Spinal cord (tissue), 9 donors: ENCODE measurements at regions not wholly inside any gene's neighbourhood (a gene's known extent, or its start where the extent isn't known, plus 50 kb on each side); places are given as distances from the start of the nearest gene placed in this dataset.
"Not testable (repeated sequence)": the region's sequence is repeated elsewhere in the genome, so short reads cannot be mapped to it uniquely, and the experiment has no call there.

Experiments
- DNase-seq, 6 donors: peaks; one replicate each; pipeline versions ENCODE4 v3.0.0 to v3.0.0-alpha.2; 2013 to 2015; ENCODE audit warnings: low spot score in 6 of 6, low read depth in 4 of 6
- H3K27ac ChIP-seq: one replicate; pipeline ENCODE4 v1.5.1; 2013; ENCODE audit warnings: low read depth, low read length, control low read depth
- H3K27me3 ChIP-seq: one replicate; pipeline ENCODE4 v1.6.1; 2013; ENCODE audit warnings: low read length; ENCODE audit not compliant: control insufficient read depth, insufficient read depth
- H3K36me3 ChIP-seq: one replicate; pipeline ENCODE4 v1.6.1; 2013; ENCODE audit warnings: low read length; ENCODE audit not compliant: control insufficient read depth, insufficient read depth
- H3K4me1 ChIP-seq: one replicate; pipeline ENCODE4 v1.6.1; 2013; ENCODE audit warnings: low read length; ENCODE audit not compliant: control insufficient read depth, insufficient read depth
- H3K4me3 ChIP-seq: one replicate; pipeline ENCODE4 v1.5.1; 2013; ENCODE audit warnings: low read depth, low read length, control low read depth
- H3K9me3 ChIP-seq: one replicate; pipeline ENCODE4 v1.6.1; 2013; ENCODE audit warnings: low read length; ENCODE audit not compliant: control insufficient read depth, insufficient read depth
- WGBS: methylation state at CpG from one replicate; pipeline ENCODE4 v1.1.5; 2013; ENCODE audit warnings: missing lambda C conversion rate; ENCODE audit not compliant: insufficient coverage; 5-methylcytosine and 5-hydroxymethylcytosine counted together
- donor health status: healthy.

- no peaks in the 10 kb centered on the region for H3K36me3 ChIP-seq
- H3K4me1 ChIP-seq: no peaks in the 10 kb centered on the region
- no CpG with 5 or more reads among the region's 2 CpGs for WGBS
- H3K4me3 ChIP-seq: no peak overlapping the region
- no peak overlapping the region for H3K27ac ChIP-seq
- no peaks in the 10 kb centered on the region for H3K27me3 ChIP-seq
- H3K9me3 ChIP-seq: no peaks in the 10 kb centered on the region
- DNase-seq: no peak
Observed at GRCh38 chr15:66966256-66966655, 99.1 kb upstream of the SMAD3 start.

GRCh38 chr15:66968806-66969596 is 96.4 kb upstream of the SMAD3 start:
- no peak overlapping the region for H3K4me3 ChIP-seq
- WGBS: 86% methylated on average over 4 of the region's 10 CpGs
- no peaks in the 10 kb centered on the region for H3K9me3 ChIP-seq
- no peaks in the 10 kb centered on the region for H3K27me3 ChIP-seq
- H3K27ac ChIP-seq: no peak overlapping the region
- no peaks in the 10 kb centered on the region for H3K4me1 ChIP-seq
- no peak for DNase-seq
- no peaks in the 10 kb centered on the region for H3K36me3 ChIP-seq

- not testable (repeated sequence) for DNase-seq, H3K9me3 ChIP-seq, H3K27ac ChIP-seq, H3K4me3 ChIP-seq, H3K27me3 ChIP-seq, H3K4me1 ChIP-seq, H3K36me3 ChIP-seq
- WGBS: 67% methylated on average over 7 of the region's 10 CpGs
Observed at GRCh38 chr15:66974131-66974530, 91.3 kb upstream of the SMAD3 start.

GRCh38 chr15:66976106-66976640 is 89.2 kb upstream of the SMAD3 start:
- H3K4me3 ChIP-seq, DNase-seq: not testable (repeated sequence)
- 94% methylated on average over 18 of the region's 18 CpGs for WGBS

GRCh38 chr15:66980326-66980725 is 85.1 kb upstream of the SMAD3 start:
- H3K27ac ChIP-seq, H3K4me1 ChIP-seq, DNase-seq, H3K4me3 ChIP-seq, H3K9me3 ChIP-seq, H3K27me3 ChIP-seq, H3K36me3 ChIP-seq: not testable (repeated sequence)
- WGBS: no CpG with 5 or more reads among the region's 3 CpGs

More at GRCh38 chr15:66976106-66976640, 89.2 kb upstream of the SMAD3 start:
- not testable (repeated sequence) for H3K4me1 ChIP-seq, H3K36me3 ChIP-seq, H3K27ac ChIP-seq, H3K9me3 ChIP-seq, H3K27me3 ChIP-seq

- DNase-seq: peak in 1 of 6 donors; percentile 64
- no peaks in the 10 kb centered on the region for H3K9me3 ChIP-seq
- 50% methylated on average over 3 of the region's 6 CpGs for WGBS
- no peak overlapping the region for H3K27ac ChIP-seq
- no peaks in the 10 kb centered on the region for H3K27me3 ChIP-seq
- H3K4me3 ChIP-seq: no peak overlapping the region
- H3K36me3 ChIP-seq: no peaks in the 10 kb centered on the region
- peaks cover 8% of the 10 kb centered on the region for H3K4me1 ChIP-seq
Observed at GRCh38 chr15:66981771-66982170, 83.6 kb upstream of the SMAD3 start.

- Histone ChIP-seq H3K4me3 (no peak overlapping the region), H3K4me1 (peaks cover 8% of the 10 kb centered on the region), H3K9me3 (no peaks in the 10 kb centered on the region), H3K27ac (no peak overlapping the region), H3K36me3 (no peaks in the 10 kb centered on the region), H3K27me3 (no peaks in the 10 kb centered on the region)
- WGBS: 74% methylated on average over 3 of the region's 4 CpGs
- no peak for DNase-seq
Observed at GRCh38 chr15:66982250-66982649, 83.2 kb upstream of the SMAD3 start.

GRCh38 chr15:66982816-66983215 is 82.6 kb upstream of the SMAD3 start:
- DNase-seq: no peak
- H3K27ac ChIP-seq: no peak overlapping the region
- no peak overlapping the region for H3K4me3 ChIP-seq
- no peaks in the 10 kb centered on the region for H3K27me3 ChIP-seq
- H3K4me1 ChIP-seq: peaks cover 8% of the 10 kb centered on the region
- no peaks in the 10 kb centered on the region for H3K9me3 ChIP-seq
- no peaks in the 10 kb centered on the region for H3K36me3 ChIP-seq

- no peaks in the 10 kb centered on the region for H3K27me3 ChIP-seq
- no peak overlapping the region for H3K27ac ChIP-seq
- WGBS: 88% methylated on average over 4 of the region's 8 CpGs
Observed at GRCh38 chr15:66985653-66986052, 79.7 kb upstream of the SMAD3 start.

GRCh38 chr15:66986951-66987350 is 78.5 kb upstream of the SMAD3 start:
- peak in 1 of 6 donors; percentile 37 for DNase-seq
- WGBS: 69% methylated on average over 6 of the region's 7 CpGs
- no peak overlapping the region for H3K4me3 ChIP-seq
- no peak overlapping the region for H3K27ac ChIP-seq
- no peaks in the 10 kb centered on the region for H3K36me3 ChIP-seq
- peaks cover 3% of the 10 kb centered on the region for H3K4me1 ChIP-seq
- H3K27me3 ChIP-seq: no peaks in the 10 kb centered on the region
- H3K9me3 ChIP-seq: no peaks in the 10 kb centered on the region

More at GRCh38 chr15:66985653-66986052, 79.7 kb upstream of the SMAD3 start:
- H3K4me3 ChIP-seq: no peak overlapping the region
- H3K36me3 ChIP-seq: no peaks in the 10 kb centered on the region
- H3K9me3 ChIP-seq: no peaks in the 10 kb centered on the region
- DNase-seq: no peak
- peaks cover 8% of the 10 kb centered on the region for H3K4me1 ChIP-seq
